ENCODE measurements at regions not wholly inside any gene's neighbourhood (a gene's known extent, or its start where the extent isn't known, plus 50 kb on each side); places are given as distances from the start of the nearest gene placed in this dataset.

- TF ChIP-seq, protein P1, sequence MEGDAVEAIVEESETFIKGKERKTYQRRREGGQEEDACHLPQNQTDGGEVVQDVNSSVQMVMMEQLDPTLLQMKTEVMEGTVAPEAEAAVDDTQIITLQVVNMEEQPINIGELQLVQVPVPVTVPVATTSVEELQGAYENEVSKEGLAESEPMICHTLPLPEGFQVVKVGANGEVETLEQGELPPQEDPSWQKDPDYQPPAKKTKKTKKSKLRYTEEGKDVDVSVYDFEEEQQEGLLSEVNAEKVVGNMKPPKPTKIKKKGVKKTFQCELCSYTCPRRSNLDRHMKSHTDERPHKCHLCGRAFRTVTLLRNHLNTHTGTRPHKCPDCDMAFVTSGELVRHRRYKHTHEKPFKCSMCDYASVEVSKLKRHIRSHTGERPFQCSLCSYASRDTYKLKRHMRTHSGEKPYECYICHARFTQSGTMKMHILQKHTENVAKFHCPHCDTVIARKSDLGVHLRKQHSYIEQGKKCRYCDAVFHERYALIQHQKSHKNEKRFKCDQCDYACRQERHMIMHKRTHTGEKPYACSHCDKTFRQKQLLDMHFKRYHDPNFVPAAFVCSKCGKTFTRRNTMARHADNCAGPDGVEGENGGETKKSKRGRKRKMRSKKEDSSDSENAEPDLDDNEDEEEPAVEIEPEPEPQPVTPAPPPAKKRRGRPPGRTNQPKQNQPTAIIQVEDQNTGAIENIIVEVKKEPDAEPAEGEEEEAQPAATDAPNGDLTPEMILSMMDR (IDR thresholded peaks at IDR 0.05) = no peak
- TF ChIP-seq POLR2A (IDR thresholded peaks at IDR 0.05) = no peak
These were observed 1013.8 kb upstream of the C9orf72 start for GRCh38 chr9:28587052-28587451.
